HG02884 (cell line): ENCODE measurements at regions not wholly inside any gene's neighbourhood (a gene's known extent, or its start where the extent isn't known, plus 50 kb on each side); places are given as distances from the start of the nearest gene placed in this dataset.

ENCODE experiments used
- ATAC-seq: cut with Tn5 transposase; IDR thresholded peaks from one replicate; pipeline ENCODE4 v1.9.1; 2021; ENCODE audit warnings: mild to moderate bottlenecking, moderate library complexity; ENCODE audit not compliant: unreplicated experiment

- ATAC-seq: no peak
These were observed 832.4 kb downstream of the PCDH18 start for GRCh38 chr4:136699905-136700304.

GRCh38 chr4:136691607-136692006 is 840.7 kb downstream of the PCDH18 start:
- ATAC-seq: no peak

GRCh38 chr4:136690360-136690759 is 841.9 kb downstream of the PCDH18 start:
- ATAC-seq: no peak

GRCh38 chr4:136687596-136687995 is 844.7 kb downstream of the PCDH18 start:
- ATAC-seq: no peak

- ATAC-seq: no peak
These were observed 845.2 kb downstream of the PCDH18 start for GRCh38 chr4:136687118-136687517.

- no peak for ATAC-seq
These were observed 851.5 kb downstream of the PCDH18 start for GRCh38 chr4:136680761-136681160.

- ATAC-seq: no peak
These were observed 852.0 kb downstream of the PCDH18 start for GRCh38 chr4:136680271-136680670.

- ATAC-seq: no peak
These were observed 862.0 kb downstream of the PCDH18 start for GRCh38 chr4:136670265-136670664.

GRCh38 chr4:136664988-136665387 is 867.3 kb downstream of the PCDH18 start:
- ATAC-seq: no peak

- ATAC-seq: no peak
These were observed 869.8 kb downstream of the PCDH18 start for GRCh38 chr4:136662539-136662938.

GRCh38 chr4:136653640-136654406 is 878.5 kb downstream of the PCDH18 start:
- ATAC-seq: no peak

- ATAC-seq: no peak
These were observed 880.4 kb downstream of the PCDH18 start for GRCh38 chr4:136651932-136652331.

- no peak for ATAC-seq
These were observed 881.0 kb downstream of the PCDH18 start for GRCh38 chr4:136651278-136651667.

GRCh38 chr4:136650541-136651277 is 881.6 kb downstream of the PCDH18 start:
- no peak for ATAC-seq

- no peak for ATAC-seq
These were observed 888.0 kb downstream of the PCDH18 start for GRCh38 chr4:136644279-136644678.

- no peak for ATAC-seq
These were observed 888.9 kb downstream of the PCDH18 start for GRCh38 chr4:136643416-136643815.

GRCh38 chr4:136637071-136637777 is 895.1 kb downstream of the PCDH18 start:
- no peak for ATAC-seq

GRCh38 chr4:136636155-136636554 is 896.1 kb downstream of the PCDH18 start:
- no peak for ATAC-seq

- no peak for ATAC-seq
These were observed 898.2 kb downstream of the PCDH18 start for GRCh38 chr4:136634121-136634520.

- ATAC-seq: no peak
These were observed 932.4 kb downstream of the PCDH18 start for GRCh38 chr4:136599890-136600289.

- ATAC-seq: no peak
These were observed 941.9 kb downstream of the PCDH18 start for GRCh38 chr4:136590440-136590839.

GRCh38 chr4:136583567-136583966 is 948.7 kb downstream of the PCDH18 start:
- ATAC-seq: no peak
